A673 (cell line): ENCODE measurements at regions not wholly inside any gene's neighbourhood (a gene's known extent, or its start where the extent isn't known, plus 50 kb on each side); places are given as distances from the start of the nearest gene placed in this dataset.

Experiments used
- EZH2 ChIP-seq: fragments of 200-600 bp; sonication (generic); IDR thresholded peaks from 2 replicates; pipeline ENCODE4 v1.6.1; 2017; ENCODE audit warnings: borderline replicate concordance, low read depth, mild to moderate bottlenecking, mixed read lengths, antibody characterized with exemption, low read length; ENCODE audit not compliant: poor library complexity, severe bottlenecking
- TF ChIP-seq, protein P1 (sequence below): fragments of 300-800, 200-600 bp; sonication (generic); conservative IDR thresholded peaks from 2 replicates; pipeline ENCODE4 v1.5.1; 2017; ENCODE audit warnings: low read depth, mild to moderate bottlenecking, antibody characterized with exemption, low read length, moderate library complexity, mixed read lengths

DNA sequence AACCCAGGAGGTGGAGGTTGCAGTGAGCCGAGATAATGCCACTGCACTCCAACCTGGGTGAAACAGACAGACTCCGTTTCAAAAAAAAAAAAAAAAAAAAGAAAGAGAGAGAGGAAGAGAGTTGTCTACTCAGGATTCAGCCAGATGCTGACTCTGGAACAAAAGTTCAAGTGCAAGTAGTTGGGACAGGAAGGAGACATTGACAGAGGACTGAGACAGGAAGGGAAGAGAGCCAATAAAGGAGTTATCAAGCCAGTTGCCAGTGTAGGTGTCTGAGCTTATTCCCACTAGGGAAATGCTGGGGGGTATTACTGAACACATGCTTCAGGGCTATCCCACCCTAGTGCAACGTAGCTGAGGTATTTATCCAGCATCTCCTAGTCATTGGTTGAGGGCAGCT, 147.7 kb upstream of the SLC1A3 start:
- TF ChIP-seq, protein P1, sequence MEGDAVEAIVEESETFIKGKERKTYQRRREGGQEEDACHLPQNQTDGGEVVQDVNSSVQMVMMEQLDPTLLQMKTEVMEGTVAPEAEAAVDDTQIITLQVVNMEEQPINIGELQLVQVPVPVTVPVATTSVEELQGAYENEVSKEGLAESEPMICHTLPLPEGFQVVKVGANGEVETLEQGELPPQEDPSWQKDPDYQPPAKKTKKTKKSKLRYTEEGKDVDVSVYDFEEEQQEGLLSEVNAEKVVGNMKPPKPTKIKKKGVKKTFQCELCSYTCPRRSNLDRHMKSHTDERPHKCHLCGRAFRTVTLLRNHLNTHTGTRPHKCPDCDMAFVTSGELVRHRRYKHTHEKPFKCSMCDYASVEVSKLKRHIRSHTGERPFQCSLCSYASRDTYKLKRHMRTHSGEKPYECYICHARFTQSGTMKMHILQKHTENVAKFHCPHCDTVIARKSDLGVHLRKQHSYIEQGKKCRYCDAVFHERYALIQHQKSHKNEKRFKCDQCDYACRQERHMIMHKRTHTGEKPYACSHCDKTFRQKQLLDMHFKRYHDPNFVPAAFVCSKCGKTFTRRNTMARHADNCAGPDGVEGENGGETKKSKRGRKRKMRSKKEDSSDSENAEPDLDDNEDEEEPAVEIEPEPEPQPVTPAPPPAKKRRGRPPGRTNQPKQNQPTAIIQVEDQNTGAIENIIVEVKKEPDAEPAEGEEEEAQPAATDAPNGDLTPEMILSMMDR, result no peak
- no peak for TF ChIP-seq EZH2
